NCI-H748 (cell line): ENCODE measurements at regions not wholly inside any gene's neighbourhood (a gene's known extent, or its start where the extent isn't known, plus 50 kb on each side); places are given as distances from the start of the nearest gene placed in this dataset.
A peak's percentile ranks its signal among the peaks of the same experiment; 100 is the strongest.

Experiments
- DNase-seq: peaks from one replicate; lab custom pipeline; 2025; ENCODE audit not compliant: unreplicated experiment; lab: John Stamatoyannopoulos, UW

GRCh38 chr6:18667612-18668011 lies 280.5 kb downstream of the RNF144B start:
- DNase-seq: no peak

GRCh38 chr6:18668994-18669393 lies 281.8 kb downstream of the RNF144B start:
- DNase-seq: no peak

- no peak for DNase-seq
Observed at GRCh38 chr6:18672852-18673251, 285.7 kb downstream of the RNF144B start.

GRCh38 chr6:18674346-18674745 lies 287.2 kb downstream of the RNF144B start:
- no peak for DNase-seq

GRCh38 chr6:18675881-18676280 lies 288.7 kb downstream of the RNF144B start:
- DNase-seq: no peak

GRCh38 chr6:18676548-18676947 lies 289.4 kb downstream of the RNF144B start:
- DNase-seq: no peak

- DNase-seq: no peak
Observed at GRCh38 chr6:18680842-18681241, 293.7 kb downstream of the RNF144B start.

GRCh38 chr6:18681832-18682503 lies 294.8 kb downstream of the RNF144B start:
- DNase-seq: no peak

GRCh38 chr6:18684343-18684742 lies 297.2 kb downstream of the RNF144B start:
- DNase-seq: no peak

- DNase-seq: no peak
Observed at GRCh38 chr6:18692929-18693685, 306.0 kb downstream of the RNF144B start.

- peak; percentile 96 for DNase-seq
Observed at GRCh38 chr6:18693881-18694280, 306.7 kb downstream of the RNF144B start.

GRCh38 chr6:18703546-18703945 lies 316.4 kb downstream of the RNF144B start:
- no peak for DNase-seq

GRCh38 chr6:18707714-18708439 lies 320.7 kb downstream of the RNF144B start:
- no peak for DNase-seq

GRCh38 chr6:18712595-18712994 lies 325.4 kb downstream of the RNF144B start:
- peak; percentile 42 for DNase-seq

- no peak for DNase-seq
Observed at GRCh38 chr6:18720075-18720474, 332.9 kb downstream of the RNF144B start.

GRCh38 chr6:18724056-18724455 lies 336.9 kb downstream of the RNF144B start:
- no peak for DNase-seq

- no peak for DNase-seq
Observed at GRCh38 chr6:18725449-18725848, 338.3 kb downstream of the RNF144B start.

- no peak for DNase-seq
Observed at GRCh38 chr6:18733921-18734550, 346.9 kb downstream of the RNF144B start.

GRCh38 chr6:18741741-18742140 lies 354.6 kb downstream of the RNF144B start:
- no peak for DNase-seq

GRCh38 chr6:18742406-18742805 lies 355.3 kb downstream of the RNF144B start:
- DNase-seq: no peak

- no peak for DNase-seq
Observed at GRCh38 chr6:18746727-18747126, 359.6 kb downstream of the RNF144B start.
